NCI-H1105 (cell line): ENCODE measurements at regions not wholly inside any gene's neighbourhood (a gene's known extent, or its start where the extent isn't known, plus 50 kb on each side); places are given as distances from the start of the nearest gene placed in this dataset.
"Not testable (repeated sequence)": the region's sequence is repeated elsewhere in the genome, so short reads cannot be mapped to it uniquely, and the experiment has no call there.

Source experiments
- DNase-seq: peaks from one replicate; lab custom pipeline; 2025; lab: John Stamatoyannopoulos, UW

DNA sequence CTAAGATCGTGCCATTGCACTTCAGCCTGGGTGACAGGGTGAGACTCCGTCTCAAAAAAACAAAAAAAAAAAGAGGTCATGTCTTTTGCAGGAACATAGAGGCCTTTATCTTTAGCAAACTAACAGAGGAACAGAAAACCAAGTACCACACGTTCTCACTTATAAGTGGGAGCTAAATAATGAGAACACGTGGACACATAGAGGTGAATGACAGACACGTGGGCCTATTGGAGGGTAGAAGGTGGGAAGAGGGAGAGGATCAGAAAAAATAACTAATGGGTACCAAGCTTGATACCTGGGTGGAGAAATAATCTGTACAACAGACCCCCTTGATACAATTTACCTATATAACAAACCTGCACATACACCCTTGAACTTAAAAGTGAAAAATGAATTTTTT is 401.4 kb upstream of the NAALADL2 start:
- DNase-seq, result no peak

DNA sequence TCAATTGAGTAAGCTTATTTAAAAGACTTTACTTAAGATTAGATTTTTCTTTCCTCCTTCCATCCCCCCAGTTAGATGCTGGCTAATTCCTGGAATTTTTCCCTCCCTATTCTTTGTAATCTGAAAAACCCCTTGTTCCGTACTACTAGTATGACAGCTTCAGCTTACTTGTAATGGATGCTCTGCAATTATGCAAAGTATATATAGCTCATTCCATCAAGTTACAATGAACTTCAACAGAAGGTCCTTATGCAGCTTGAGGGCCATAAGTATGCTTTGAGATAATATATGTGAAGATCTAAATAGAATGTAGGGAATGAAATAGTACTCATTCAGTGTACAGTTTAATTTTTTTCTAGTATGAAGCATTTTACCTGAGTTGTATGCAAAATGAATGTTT is 398.3 kb upstream of the NAALADL2 start:
- no peak for DNase-seq

DNA sequence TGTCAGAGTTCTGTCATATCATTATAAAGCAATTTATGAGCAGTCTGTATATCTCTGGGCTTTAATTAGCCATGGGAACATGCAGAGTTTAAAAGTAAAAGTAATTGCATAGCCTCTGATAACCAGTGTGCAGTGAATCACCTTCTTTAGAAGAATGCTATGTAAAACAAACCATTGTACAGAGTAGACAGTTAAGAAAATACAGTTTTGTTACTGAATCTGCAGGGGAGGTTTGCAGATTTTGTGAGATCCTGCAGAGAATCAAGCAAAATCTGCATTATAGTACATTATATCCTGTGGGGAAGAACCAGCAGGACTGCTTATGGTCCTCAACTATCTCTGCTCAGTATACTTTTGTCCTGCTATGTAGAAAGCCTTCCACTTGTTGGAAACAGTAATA is 396.2 kb upstream of the NAALADL2 start:
- no peak for DNase-seq

DNA sequence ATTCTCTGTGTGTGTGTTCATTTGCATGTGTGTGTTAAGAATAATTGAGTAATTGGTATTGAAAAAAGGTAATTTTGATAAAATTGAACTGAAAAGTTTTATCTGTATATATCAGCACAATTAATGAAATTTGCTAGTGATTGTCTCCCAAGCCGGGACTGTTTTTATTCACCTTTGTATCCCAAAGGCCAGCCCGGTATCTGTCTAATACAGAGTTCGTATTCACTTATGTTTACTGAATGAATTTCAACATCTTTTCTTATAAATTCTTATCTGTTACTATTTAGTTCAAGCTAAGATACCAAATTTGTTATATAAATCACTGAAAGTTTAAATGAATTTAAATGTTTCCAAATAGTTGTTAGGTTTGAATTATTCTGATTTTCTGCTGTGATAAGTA is 394.0 kb upstream of the NAALADL2 start:
- DNase-seq, result no peak

DNA sequence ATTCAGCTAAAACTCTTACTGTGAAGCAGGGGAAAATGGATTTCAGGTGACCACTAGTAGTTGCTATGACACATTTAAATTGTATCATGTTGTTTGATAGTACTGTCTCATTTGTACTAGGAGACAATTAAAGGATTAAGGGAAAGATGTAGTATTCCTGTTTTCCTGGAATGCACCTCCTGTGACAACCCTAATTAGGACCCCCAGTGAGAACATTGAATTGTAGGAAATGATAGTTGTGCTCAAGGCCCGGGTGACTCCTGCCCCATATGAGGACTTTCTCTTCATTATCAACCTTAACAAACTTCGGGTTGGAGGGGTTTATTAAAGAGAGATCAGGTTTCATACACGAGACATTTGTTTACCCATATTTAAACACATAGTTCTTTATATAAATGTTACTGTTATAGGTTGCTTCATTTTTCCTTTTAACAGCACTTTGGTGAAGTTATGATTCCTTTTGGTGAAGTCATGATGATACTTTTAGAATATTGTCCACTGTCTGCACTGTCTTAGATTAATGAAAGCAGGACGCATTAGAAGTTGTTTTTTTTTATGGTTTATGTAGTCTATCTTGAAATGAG is 392.6 kb upstream of the NAALADL2 start:
- DNase-seq, result no peak

DNA sequence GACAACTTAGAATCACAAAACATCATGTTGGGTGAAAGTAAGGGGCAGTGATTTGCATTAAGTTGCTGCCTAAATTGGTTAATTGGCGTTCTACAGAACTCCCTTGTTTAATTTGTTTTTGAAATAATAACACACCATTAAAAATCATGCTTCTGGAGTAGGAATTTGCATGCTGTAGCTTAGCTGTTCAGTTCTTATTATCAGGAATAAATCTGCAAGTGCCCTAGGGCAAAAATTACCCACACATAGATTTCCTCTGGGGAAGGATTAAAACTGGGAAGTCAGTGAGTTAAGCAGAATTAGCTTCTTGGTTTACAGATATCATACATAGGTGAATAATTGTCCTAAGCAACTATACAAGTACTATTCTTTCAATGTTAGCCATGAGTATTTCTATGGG is 381.6 kb upstream of the NAALADL2 start:
- no peak for DNase-seq

DNA sequence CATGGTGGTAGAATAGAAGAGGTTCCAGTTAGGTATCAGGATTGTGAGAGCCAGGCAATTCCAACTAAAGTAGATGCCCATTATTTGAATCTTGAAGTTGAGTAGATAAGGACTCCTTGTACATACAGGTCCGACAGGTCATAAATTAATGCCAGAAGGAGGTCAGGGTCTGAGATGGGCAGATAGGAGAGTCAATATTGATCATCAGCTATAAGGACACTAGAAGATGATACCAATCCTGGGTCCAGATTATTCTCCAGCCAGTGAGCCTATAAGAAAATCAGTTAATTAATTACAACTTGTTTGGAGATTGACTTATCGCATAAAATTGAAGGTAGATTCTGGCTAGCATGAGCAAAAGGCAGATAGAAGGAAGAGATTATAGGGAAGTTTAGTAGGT is 378.4 kb upstream of the NAALADL2 start:
- no peak for DNase-seq

DNA sequence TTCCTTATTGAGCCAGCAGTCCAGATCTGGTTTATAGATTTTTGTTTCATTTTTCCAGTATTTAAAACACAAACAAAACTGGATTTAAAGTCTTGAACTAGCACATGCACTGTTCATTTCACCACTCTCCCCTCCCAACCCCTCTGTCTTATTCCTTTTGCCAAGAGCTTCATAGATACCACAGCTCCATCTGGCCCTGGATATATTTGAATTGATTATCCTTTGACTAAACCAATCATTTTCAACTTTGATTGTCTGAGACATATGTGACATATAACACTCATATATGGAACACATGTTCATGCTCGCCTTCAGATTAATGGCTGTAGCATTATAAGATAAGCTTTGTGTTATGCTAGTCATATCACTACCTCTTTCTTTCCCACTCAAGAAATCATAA is 376.6 kb upstream of the NAALADL2 start:
- DNase-seq, result no peak

DNA sequence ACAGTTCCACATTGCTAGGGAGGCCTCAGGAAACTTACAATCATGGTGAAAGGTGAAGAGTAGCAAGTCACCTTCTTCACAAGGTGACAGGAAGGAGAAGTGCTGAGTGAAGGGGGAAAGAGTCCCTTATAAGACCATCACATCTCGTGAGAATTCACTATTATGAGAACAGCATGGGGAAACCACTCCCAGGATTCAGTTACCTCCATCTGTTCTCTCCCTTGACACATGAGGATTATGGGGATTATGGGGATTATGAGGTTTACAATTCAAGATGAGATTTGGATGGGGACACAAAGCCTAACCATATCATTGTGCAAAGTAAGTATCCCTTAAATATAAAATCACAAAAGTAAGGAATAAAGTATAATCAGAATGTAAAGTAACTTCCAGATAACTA is 375.9 kb upstream of the NAALADL2 start:
- DNase-seq, result no peak

DNA sequence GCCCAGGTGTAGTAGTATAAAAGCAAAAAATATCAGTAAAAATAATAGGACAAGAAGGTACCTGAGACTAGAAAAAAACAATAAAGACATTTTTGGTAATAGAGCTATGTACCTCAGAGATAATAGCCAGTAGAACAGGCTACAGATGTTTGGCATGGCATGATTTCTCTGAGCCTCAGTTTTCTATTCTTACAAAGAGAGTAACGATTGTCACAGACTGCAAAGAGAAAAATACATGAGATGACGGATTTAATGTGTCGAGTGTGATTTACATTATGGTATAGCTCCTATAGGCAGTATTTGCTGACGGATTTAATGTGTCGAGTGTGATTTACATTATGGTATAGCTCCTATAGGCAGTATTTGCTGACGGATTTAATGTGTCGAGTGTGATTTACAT is 375.3 kb upstream of the NAALADL2 start:
- DNase-seq, result not testable (repeated sequence)

DNA sequence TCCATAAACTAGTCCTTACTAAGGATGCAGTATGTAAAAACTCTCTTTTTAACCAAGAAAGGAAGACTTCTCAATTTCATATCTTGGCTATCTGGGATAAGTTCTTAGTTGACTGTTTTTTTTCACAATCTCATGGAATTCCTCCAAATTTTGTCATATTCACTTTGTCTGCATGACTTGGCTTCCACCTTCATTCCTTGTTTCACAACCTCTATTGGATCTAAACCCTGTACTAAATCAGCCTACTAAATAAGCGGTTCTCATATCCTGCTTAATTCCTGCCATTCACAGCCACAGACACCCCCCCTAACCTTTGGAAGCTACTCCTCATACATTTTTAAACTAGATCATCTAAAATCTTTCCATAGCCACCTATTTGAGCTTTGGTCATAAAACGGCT is 370.6 kb upstream of the NAALADL2 start:
- no peak for DNase-seq

DNA sequence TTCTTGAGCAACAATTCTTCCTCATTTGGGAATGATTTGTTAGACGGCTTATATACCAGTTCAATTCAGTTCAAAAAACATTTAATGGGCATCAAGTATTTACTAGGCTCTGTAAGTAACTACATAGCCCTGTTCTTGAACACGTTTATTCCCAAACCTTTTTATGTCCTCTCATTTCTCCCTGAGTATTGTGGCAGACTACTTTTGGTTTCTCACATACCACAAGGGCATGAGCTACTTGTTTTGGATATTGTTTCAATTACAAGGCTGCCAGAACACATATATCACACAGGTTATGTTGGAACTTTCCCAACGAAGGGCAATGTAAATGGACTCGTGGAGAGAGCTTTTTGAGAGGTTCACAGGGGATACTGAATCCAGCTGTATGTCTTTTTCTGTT is 363.8 kb upstream of the NAALADL2 start:
- no peak for DNase-seq

DNA sequence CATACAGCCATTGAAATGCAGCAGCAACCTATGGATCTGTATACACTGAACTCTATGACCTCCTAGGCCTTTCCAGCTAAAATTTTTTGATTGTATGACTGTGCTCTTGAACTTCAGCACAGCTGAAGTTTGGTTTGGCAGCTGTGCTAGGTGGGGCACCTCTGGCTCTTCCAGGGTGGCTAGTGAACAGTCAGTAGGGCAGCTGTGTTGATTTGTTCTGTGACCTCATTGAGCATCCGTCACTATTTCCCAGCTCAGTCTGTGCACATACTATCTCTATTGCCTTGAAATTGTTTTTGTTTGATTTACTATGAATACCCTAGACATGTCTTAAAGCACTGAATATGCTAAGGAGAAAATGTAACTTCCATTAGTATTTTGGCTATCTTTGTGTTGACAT is 363.2 kb upstream of the NAALADL2 start:
- no peak for DNase-seq

DNA sequence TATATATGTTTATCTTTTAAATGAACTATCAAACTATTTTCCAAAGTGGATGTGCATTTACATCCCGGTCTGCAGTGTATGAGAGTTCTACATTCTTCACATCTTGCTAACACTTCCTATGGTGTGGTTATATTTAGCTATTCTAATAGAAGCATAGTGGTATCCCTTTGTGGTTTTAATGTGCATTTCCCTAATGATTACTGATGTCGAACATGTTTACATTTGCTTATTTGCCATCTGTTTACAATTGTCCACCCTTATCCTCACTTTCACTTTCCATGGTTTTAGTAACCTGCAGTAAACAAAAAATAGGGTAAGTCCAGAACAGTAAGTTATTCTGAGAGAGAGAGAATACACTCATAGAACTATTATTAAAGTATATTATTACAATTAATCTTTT is 360.5 kb upstream of the NAALADL2 start:
- no peak for DNase-seq

DNA sequence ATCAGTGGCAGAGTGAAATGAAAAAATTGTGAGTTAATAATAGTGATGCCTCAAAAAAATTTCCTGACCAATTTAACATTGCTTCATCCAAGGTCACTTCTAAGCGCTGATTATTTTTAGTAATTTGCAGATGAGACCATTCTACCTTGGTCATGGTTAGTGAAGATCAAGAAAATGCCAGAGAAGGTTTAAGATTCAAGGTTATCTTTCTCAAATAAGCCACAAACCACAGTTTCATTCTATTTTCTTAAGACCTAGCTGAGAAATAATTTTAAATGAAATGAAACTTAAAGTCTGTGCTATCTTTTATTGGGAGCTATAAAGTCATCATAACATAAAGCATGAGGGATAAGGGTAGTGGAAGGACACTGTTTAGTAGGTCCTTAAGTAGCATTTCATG is 353.9 kb upstream of the NAALADL2 start:
- DNase-seq, result no peak

DNA sequence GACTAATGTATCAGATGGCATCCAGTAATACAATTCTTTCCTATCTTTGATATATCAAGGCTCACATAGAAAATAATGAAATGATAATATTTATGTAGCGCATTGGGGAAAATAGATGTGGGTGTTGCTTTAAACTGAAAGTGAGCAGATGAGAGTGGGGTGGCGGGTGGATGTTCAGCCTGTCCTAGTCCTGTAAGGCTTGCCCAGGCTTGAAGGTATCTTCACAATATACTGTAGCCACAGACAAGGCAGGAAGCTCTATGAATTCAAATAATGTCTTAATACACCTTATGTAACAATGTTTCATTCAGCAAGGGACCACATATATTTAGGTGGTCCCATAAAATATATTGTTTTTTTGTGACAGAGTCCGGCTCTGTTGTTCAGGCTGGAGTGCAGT is 334.9 kb upstream of the NAALADL2 start:
- no peak for DNase-seq

DNA sequence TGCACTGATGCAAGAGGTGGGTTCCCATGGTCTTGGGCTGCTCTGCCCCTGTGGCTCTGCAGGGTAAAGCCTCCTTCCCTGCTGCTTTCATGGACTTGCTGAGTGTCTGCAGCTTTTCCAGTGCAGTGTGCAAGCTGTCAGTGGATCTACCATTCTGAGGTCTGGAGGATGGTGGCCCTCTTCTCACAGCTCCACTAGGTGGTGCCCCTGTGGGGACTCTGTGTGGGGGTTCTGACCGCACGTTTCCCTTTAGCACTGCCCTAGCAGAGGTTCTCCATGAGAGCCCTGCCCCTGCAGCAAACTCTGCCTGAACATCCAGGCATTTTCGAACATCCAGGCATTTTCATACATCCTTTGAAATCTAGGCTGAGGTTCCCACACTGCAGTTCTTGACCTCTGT is 329.8 kb upstream of the NAALADL2 start:
- DNase-seq, result no peak

DNA sequence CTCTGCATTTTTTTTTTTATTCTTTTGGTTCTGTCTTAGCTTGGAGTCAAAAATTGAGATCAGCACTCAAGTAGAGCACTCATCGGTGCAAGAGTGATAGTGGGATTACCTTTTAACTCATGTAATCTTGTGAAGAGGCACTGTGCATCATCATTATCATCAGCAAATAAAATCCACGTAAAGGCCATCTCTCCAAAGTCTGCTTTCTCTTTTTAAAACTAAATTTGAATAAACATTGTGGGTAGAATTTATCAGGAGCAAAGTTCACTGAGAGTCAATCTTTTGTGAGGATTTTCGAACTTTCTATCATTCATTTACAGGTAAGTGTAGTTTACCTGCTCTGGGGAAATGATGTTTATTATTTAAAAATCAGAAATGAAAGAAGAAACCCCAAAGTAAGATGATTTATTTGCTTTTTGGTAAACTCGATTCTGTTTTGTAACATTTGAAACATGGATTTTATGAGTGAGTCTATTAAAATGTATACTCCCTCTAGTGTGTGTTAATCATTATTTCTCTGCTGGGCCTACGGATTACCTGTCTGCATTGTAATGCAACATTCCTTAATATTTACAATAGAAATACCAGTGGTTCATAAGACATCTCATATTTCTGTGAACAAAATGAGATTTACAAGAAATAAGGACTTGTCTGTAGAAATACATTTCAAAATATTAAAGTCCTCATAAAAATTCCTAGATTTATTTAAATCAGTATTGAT is 327.7 kb upstream of the NAALADL2 start:
- no peak for DNase-seq

DNA sequence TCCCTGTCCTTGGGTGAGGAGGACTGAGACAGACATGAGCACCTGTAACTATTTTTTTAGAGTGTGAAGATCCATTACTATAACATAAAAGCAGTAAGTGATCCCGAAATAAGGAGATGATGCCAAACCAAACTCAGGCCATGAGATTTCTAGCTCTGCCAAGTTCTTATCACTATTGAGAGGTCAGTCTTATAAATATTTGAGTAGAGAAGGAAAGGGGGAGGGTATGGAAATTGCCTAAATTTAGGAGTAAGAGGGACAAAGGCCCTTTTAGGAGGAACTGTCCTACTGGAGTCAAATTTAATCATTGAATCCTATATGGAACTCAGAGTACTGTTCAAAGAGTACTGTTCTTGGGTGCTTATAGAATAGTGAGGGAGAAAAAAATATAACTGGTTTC is 326.9 kb upstream of the NAALADL2 start:
- DNase-seq, result no peak

DNA sequence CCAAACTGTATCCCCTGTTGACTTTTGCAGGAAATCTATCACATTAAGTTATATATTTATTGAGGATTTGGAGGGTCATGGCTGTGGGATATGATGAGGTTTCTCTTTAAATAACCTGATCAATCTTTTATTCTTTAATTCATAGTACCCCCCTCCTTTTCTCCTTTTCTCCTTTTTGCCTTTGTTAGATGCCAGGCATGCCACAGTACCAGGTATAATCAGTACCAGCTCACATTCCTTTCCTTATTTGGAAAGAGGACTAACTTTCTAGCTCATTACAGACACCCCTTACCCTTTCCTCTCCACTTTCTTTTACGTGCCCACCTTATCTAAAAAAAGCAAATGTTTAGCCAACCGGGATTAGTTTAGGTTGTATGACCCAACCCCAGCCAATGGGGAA is 326.4 kb upstream of the NAALADL2 start:
- DNase-seq, result no peak

DNA sequence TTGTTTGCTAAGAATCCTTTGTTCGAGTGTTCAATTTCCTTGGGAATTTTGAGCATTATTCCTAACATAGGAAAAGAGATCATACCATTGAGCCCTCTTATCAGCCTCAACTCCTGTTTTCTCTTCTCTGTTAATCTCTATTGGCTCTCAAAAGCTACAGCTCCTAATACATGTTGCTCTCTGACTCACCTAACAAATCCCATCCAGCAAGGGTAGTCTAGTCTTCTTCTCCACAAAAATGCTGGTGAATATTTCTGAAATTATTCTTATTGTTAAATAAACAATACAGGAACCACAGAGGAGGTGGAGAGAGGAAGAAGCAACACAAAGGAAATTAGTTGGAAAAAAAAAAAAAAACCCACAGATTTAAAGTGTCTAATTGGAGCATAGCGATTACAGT is 325.8 kb upstream of the NAALADL2 start:
- no peak for DNase-seq

DNA sequence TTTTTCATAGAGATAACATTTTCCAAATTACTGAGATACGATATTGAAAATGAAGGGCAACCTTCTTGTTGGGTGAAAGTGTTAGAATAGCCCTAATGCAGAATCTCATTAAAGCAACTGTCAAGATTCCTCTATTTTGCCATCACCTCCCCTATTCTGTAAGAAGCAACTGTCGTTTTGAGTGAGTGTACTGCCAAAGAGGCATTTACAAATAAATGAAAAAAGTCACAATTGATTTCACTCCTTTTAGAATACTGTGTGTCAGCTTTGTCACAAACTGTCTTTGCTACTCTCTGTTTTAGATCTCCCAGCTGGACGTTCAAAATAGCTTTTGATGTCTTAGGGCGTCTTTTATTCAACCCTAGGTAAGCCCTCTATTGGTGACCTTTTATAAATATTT is 322.8 kb upstream of the NAALADL2 start:
- DNase-seq, result no peak

DNA sequence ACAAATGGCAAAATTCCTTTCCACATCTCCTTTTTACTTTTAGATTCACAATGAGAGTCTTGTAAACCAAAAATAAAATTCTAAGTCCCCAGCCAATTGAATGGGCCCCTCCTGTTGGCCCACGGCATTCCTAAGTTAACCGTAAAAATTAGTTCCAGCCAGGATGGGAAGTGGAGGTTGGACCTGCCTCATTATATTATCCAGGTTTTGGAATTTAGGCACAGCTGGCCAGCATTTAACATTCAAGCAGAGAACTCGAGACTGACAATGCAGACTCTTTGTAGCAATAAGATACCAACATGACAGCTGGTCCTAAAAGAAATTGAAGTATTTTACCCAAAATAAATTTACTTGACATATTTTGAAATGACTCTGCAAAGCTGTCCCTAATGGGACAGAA is 321.0 kb upstream of the NAALADL2 start:
- no peak for DNase-seq
